Adrenal gland (tissue), 5 donors: ENCODE measurements at regions not wholly inside any gene's neighbourhood (a gene's known extent, or its start where the extent isn't known, plus 50 kb on each side); places are given as distances from the start of the nearest gene placed in this dataset.

ENCODE experiments used
- CTCF ChIP-seq, 6 experiments: fragments of 450-650 bp in 4 of 6; fragments of 200-600 bp in 2 of 6; sonication (generic) in 1 of 6; IDR thresholded peaks; 1 replicate in 5 of 6; 2 replicates in 1 of 6; pipeline versions ENCODE4 v1.5.1 to v1.8.0; 2016 to 2021; ENCODE audit warnings: antibody characterized with exemption in 6 of 6, mild to moderate bottlenecking in 2 of 6, moderate library complexity in 1 of 6
- POLR2A ChIP-seq, 2 donors: fragments of 450-650 bp; IDR thresholded peaks; one replicate each; pipeline ENCODE4 v1.6.1; 2017; ENCODE audit warnings: antibody characterized with exemption in 2 of 2, mild to moderate bottlenecking in 2 of 2, moderate library complexity in 1 of 2
- donor health status: DM: no; HTN: no; CAD: no.

DNA sequence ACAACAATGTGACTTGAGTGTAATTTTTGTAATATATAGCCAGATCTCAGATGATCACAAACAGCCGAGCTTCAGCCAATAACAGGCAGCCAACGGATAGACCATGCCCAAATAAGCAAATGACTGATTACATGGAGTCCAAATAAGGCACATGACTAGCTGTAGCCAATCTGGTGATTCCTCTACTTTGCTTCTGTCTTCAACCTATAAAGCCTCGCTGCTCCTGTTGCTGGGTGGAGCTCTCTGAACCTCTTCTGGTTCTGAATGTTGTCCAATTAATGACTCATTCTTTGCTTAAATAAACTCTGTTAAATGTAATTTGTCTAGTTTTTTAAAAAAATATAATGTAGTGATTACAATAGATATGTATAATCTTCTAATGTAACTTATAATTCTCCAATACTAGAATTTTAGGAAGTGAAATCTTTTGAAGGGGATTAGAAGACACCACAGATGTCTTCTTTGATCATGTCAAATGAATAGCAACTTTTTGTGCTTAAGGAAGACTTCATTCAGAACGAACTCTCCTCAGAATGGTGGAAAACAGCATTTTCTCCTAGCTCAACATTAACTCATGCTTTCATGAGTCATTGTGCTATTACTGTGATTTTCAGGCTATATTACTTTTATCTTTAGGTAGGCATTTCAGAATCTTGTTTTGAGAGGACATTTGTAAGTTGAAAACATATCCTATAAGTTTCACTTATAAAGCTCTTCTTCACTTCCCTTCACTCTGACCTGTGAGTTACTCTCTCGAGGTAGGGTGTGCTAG, 857.8 kb upstream of the B3GALT2 start:
- TF ChIP-seq CTCF (IDR thresholded peaks at IDR 0.05) (no peak), POLR2A (IDR thresholded peaks at IDR 0.05) (no peak)
